ENCODE measurements at regions not wholly inside any gene's neighbourhood (a gene's known extent, or its start where the extent isn't known, plus 50 kb on each side); places are given as distances from the start of the nearest gene placed in this dataset.

GRCh38 chr1:5596651-5597050 is 395.6 kb downstream of the NPHP4 start:
- peaks cover 3% of the 10 kb centered on the region for H3K9me3 ChIP-seq (ENCODE audit: severe bottlenecking)
- H3K36me3 ChIP-seq: no peaks in the 10 kb centered on the region
- DNase-seq: no peak
- no peak for TF ChIP-seq CTCF (IDR thresholded peaks at IDR 0.05; ENCODE audit: low read depth, low read length)
- no peak overlapping the region for H3K4me3 ChIP-seq (ENCODE audit: low read depth, low read length)
- no peak overlapping the region for H3K27ac ChIP-seq
- H3K27me3 ChIP-seq (ENCODE audit: insufficient read depth, low read depth, severe bottlenecking): no peaks in the 10 kb centered on the region

DNA sequence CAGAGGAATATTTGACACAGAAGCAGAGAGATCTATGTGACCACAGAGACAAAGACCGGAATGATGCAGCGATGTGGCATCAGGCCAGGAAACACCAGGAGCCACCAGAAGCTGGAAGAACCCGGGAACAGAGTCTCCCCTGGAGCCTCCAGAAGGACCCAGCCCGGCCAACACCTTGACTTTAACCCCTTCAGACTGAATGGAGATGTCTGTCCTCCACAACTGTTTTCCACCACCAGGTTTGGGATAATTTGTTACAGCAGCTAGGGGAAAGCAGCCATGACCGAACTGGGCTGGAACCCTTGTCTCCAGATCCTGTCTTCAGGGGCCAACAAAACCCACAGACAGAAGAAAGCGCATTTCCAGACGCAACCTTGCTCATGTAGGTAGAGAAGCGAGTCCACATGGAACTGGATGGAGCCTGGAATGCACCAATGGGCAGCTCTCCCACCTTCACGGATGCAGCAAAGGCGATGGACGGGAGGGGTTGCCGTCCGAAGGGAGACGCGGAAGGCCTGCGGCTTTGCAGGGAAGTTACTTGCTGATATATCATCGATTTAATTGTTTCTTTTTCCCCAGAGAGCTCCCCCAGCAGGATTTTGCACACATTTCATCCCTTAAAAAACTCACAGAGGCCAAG is 396.6 kb downstream of the NPHP4 start:
- H3K4me3 ChIP-seq (ENCODE audit: low read depth, low read length): no peak overlapping the region
- no peaks in the 10 kb centered on the region for H3K27me3 ChIP-seq (ENCODE audit: insufficient read depth, low read depth, severe bottlenecking)
- TF ChIP-seq CTCF (IDR thresholded peaks at IDR 0.05; ENCODE audit: low read depth, low read length): 0 out of 2 replicates have a peak, but pooled peaks have one; percentile 4
- DNase-seq: no peak
- no peaks in the 10 kb centered on the region for H3K36me3 ChIP-seq
- H3K27ac ChIP-seq: no peak overlapping the region
- H3K9me3 ChIP-seq (ENCODE audit: severe bottlenecking): peaks cover 13% of the 10 kb centered on the region

GRCh38 chr1:5594056-5594956 is 397.9 kb downstream of the NPHP4 start:
- Histone ChIP-seq H3K9me3 (ENCODE audit: severe bottlenecking) (peaks cover 15% of the 10 kb centered on the region), H3K27ac (no peak overlapping the region), H3K27me3 (ENCODE audit: insufficient read depth, low read depth, severe bottlenecking) (no peaks in the 10 kb centered on the region), H3K4me3 (ENCODE audit: low read depth, low read length) (no peak overlapping the region), H3K36me3 (no peaks in the 10 kb centered on the region)
- DNase-seq: no peak
- TF ChIP-seq CTCF (IDR thresholded peaks at IDR 0.05; ENCODE audit: low read depth, low read length): no peak

DNA sequence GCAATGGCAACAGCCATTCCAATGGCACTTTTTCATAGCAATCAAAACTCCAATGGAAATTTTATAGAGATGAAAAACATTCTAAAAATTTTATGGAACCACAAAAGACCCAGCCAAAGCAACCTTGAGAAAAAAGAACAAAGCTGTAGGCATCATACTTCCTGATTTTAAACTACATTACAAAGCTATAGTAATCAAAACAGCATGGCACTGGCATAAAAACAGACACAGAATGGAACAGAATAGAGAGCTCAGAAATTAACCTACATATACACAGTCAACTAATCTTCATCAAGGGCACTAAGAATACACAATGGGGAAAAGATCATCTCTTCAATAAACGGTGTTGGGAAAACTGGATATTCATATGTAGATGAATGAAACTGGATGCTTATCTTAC is 401.5 kb downstream of the NPHP4 start:
- Histone ChIP-seq H3K27me3 (ENCODE audit: insufficient read depth, low read depth, severe bottlenecking) (no peaks in the 10 kb centered on the region), H3K27ac (no peak overlapping the region), H3K9me3 (ENCODE audit: severe bottlenecking) (peaks cover 15% of the 10 kb centered on the region), H3K4me3 (ENCODE audit: low read depth, low read length) (no peak overlapping the region), H3K36me3 (no peaks in the 10 kb centered on the region)
- no peak for TF ChIP-seq CTCF (IDR thresholded peaks at IDR 0.05; ENCODE audit: low read depth, low read length)
- DNase-seq: no peak

DNA sequence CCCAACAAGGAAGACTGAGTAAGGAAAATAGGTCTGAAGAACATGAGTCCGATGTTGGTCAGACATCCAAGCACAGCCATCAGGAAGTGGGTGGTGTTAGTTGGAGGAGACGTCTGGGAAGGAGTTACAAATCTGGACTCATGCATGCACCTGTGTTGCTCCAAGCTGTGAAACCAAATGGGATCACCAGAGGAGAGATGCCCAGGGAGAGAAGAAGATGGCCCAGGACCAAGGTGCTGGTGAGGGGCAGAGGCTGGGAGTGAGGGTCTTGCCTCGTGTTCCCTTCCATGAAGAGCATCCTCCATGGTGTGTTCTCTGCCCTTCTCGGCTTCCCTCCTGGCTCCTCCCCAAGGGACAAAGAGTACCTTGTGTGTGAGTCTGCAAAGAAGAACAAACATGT is 405.6 kb downstream of the NPHP4 start:
- Histone ChIP-seq H3K4me3 (ENCODE audit: low read depth, low read length) (no peak overlapping the region), H3K27ac (no peak overlapping the region), H3K9me3 (ENCODE audit: severe bottlenecking) (peaks cover 11% of the 10 kb centered on the region), H3K27me3 (ENCODE audit: insufficient read depth, low read depth, severe bottlenecking) (peaks cover 4% of the 10 kb centered on the region), H3K36me3 (no peaks in the 10 kb centered on the region)
- no peak for DNase-seq
- TF ChIP-seq CTCF (IDR thresholded peaks at IDR 0.05; ENCODE audit: low read depth, low read length): no peak
